GDM1 (cell line): ENCODE measurements at regions not wholly inside any gene's neighbourhood (a gene's known extent, or its start where the extent isn't known, plus 50 kb on each side); places are given as distances from the start of the nearest gene placed in this dataset.
A peak's percentile ranks its signal among the peaks of the same experiment; 100 is the strongest.

Source experiments
- DNase-seq: peaks from one replicate; lab custom pipeline; 2025; lab: John Stamatoyannopoulos, UW

- no peak for DNase-seq
Observed at GRCh38 chr12:13380297-13380696, 183.8 kb downstream of the EMP1 start.

GRCh38 chr12:13379531-13380188 lies 183.1 kb downstream of the EMP1 start:
- no peak for DNase-seq

GRCh38 chr12:13377698-13378097 lies 181.2 kb downstream of the EMP1 start:
- DNase-seq = no peak

GRCh38 chr12:13376610-13377373 lies 180.3 kb downstream of the EMP1 start:
- no peak for DNase-seq

- no peak for DNase-seq
Observed at GRCh38 chr12:13375583-13376345, 179.2 kb downstream of the EMP1 start.

- DNase-seq = no peak
Observed at GRCh38 chr12:13374793-13375192, 178.3 kb downstream of the EMP1 start.

- no peak for DNase-seq
Observed at GRCh38 chr12:13373803-13374202, 177.3 kb downstream of the EMP1 start.

- no peak for DNase-seq
Observed at GRCh38 chr12:13373131-13373530, 176.6 kb downstream of the EMP1 start.

- DNase-seq = no peak
Observed at GRCh38 chr12:13372386-13372785, 175.9 kb downstream of the EMP1 start.

GRCh38 chr12:13371797-13372196 lies 175.3 kb downstream of the EMP1 start:
- DNase-seq = no peak

- DNase-seq = no peak
Observed at GRCh38 chr12:13371367-13371766, 174.8 kb downstream of the EMP1 start.

- DNase-seq = no peak
Observed at GRCh38 chr12:13369474-13370056, 173.0 kb downstream of the EMP1 start.

- DNase-seq = no peak
Observed at GRCh38 chr12:13368971-13369370, 172.4 kb downstream of the EMP1 start.

- DNase-seq = no peak
Observed at GRCh38 chr12:13368431-13368830, 171.9 kb downstream of the EMP1 start.

GRCh38 chr12:13367973-13368372 lies 171.4 kb downstream of the EMP1 start:
- no peak for DNase-seq

- DNase-seq = no peak
Observed at GRCh38 chr12:13365748-13366366, 169.3 kb downstream of the EMP1 start.

GRCh38 chr12:13362260-13362841 lies 165.8 kb downstream of the EMP1 start:
- peak; percentile 0 for DNase-seq

GRCh38 chr12:13359636-13360035 lies 163.1 kb downstream of the EMP1 start:
- no peak for DNase-seq

GRCh38 chr12:13358391-13358905 lies 161.9 kb downstream of the EMP1 start:
- no peak for DNase-seq

- no peak for DNase-seq
Observed at GRCh38 chr12:13350946-13351345, 154.4 kb downstream of the EMP1 start.

GRCh38 chr12:13350381-13350780 lies 153.9 kb downstream of the EMP1 start:
- DNase-seq = no peak
